GM12878 (cell line): ENCODE measurements at regions not wholly inside any gene's neighbourhood (a gene's known extent, or its start where the extent isn't known, plus 50 kb on each side); places are given as distances from the start of the nearest gene placed in this dataset.

Experiments
- CHD4 ChIP-seq: fragments of 200-600 bp; sonication (generic); IDR thresholded peaks from 2 replicates; pipeline ENCODE4 v1.6.1; 2016; ENCODE audit warnings: mild to moderate bottlenecking
- POLR2A ChIP-seq: IDR thresholded peaks from 2 replicates; pipeline ENCODE4 v1.6.1; 2011; ENCODE audit warnings: low read depth, mild to moderate bottlenecking, low read length
- STAT3 ChIP-seq: IDR thresholded peaks from 2 replicates; pipeline ENCODE4 v1.6.1; 2011; ENCODE audit warnings: low read depth, low read length, improper control_type of control experiment
- TF ChIP-seq, protein P1 (sequence below): IDR thresholded peaks from 2 replicates; pipeline ENCODE4 v1.6.1; 2012; ENCODE audit warnings: mild to moderate bottlenecking, low read depth, low read length

DNA sequence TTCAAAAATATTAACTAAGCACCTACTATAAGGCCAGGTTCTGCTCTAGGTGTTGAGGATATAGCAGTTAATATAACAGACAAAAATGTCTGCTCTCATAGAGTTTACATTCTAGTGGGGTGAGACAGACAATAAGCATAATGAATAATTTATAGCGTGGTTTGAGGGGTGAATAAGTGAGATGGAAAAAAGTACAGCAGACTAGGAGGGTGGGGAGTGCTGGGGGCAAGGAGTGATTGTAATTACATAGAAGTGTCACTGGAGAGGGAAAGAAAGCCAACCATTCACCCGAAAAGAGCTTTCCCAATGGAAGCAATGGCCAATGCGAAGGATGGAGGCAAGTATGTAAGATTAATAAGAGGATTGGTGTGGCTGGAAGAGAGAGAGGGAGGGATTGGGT, 552.9 kb upstream of the KCNMB2 start:
- TF ChIP-seq STAT3, result no peak
- TF ChIP-seq POLR2A, result no peak
- TF ChIP-seq CHD4, result no peak
- TF ChIP-seq, protein P1, sequence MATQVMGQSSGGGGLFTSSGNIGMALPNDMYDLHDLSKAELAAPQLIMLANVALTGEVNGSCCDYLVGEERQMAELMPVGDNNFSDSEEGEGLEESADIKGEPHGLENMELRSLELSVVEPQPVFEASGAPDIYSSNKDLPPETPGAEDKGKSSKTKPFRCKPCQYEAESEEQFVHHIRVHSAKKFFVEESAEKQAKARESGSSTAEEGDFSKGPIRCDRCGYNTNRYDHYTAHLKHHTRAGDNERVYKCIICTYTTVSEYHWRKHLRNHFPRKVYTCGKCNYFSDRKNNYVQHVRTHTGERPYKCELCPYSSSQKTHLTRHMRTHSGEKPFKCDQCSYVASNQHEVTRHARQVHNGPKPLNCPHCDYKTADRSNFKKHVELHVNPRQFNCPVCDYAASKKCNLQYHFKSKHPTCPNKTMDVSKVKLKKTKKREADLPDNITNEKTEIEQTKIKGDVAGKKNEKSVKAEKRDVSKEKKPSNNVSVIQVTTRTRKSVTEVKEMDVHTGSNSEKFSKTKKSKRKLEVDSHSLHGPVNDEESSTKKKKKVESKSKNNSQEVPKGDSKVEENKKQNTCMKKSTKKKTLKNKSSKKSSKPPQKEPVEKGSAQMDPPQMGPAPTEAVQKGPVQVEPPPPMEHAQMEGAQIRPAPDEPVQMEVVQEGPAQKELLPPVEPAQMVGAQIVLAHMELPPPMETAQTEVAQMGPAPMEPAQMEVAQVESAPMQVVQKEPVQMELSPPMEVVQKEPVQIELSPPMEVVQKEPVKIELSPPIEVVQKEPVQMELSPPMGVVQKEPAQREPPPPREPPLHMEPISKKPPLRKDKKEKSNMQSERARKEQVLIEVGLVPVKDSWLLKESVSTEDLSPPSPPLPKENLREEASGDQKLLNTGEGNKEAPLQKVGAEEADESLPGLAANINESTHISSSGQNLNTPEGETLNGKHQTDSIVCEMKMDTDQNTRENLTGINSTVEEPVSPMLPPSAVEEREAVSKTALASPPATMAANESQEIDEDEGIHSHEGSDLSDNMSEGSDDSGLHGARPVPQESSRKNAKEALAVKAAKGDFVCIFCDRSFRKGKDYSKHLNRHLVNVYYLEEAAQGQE, result no peak
